B cell (primary cell): ENCODE measurements at regions not wholly inside any gene's neighbourhood (a gene's known extent, or its start where the extent isn't known, plus 50 kb on each side); places are given as distances from the start of the nearest gene placed in this dataset.

Experiments
- EZH2 ChIP-seq: IDR thresholded peaks from 2 replicates; pipeline ENCODE4 v1.6.1; 2012; ENCODE audit warnings: borderline replicate concordance, low read depth, mild to moderate bottlenecking, moderate library complexity, low read length; ENCODE audit not compliant: insufficient read depth, poor library complexity, severe bottlenecking
- TF ChIP-seq, protein P1 (sequence below): fragments of 200-600 bp; IDR thresholded peaks from one replicate; pipeline ENCODE4 v1.8.0; 2022; ENCODE audit warnings: antibody characterized with exemption, mild to moderate bottlenecking

DNA sequence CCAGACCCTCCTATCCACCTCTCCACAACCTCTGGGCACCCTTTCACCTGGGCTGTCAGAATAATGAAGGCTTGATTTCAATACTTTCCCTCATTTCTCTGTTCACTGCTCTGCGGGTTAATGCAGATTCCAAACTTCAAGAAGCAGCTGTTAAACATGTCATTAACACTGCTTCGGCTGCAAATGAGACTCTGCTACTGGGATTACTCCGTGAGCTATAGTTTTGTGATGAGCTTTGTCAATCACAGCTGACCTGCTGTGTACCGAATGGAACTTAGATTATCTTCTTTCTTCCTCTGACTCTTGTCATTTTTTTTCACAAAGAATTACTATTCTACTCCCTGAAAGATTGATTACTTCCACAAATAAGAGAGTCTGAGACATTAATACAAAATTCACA is 160.5 kb downstream of the TMEM182 start:
- TF ChIP-seq, protein P1, sequence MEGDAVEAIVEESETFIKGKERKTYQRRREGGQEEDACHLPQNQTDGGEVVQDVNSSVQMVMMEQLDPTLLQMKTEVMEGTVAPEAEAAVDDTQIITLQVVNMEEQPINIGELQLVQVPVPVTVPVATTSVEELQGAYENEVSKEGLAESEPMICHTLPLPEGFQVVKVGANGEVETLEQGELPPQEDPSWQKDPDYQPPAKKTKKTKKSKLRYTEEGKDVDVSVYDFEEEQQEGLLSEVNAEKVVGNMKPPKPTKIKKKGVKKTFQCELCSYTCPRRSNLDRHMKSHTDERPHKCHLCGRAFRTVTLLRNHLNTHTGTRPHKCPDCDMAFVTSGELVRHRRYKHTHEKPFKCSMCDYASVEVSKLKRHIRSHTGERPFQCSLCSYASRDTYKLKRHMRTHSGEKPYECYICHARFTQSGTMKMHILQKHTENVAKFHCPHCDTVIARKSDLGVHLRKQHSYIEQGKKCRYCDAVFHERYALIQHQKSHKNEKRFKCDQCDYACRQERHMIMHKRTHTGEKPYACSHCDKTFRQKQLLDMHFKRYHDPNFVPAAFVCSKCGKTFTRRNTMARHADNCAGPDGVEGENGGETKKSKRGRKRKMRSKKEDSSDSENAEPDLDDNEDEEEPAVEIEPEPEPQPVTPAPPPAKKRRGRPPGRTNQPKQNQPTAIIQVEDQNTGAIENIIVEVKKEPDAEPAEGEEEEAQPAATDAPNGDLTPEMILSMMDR, result no peak
- no peak for TF ChIP-seq EZH2
